K562 (cell line): ENCODE measurements at regions not wholly inside any gene's neighbourhood (a gene's known extent, or its start where the extent isn't known, plus 50 kb on each side); places are given as distances from the start of the nearest gene placed in this dataset.

Experiments
- ATAC-seq: fragments of 200-7000 bp; cut with Tn5 transposase; 3 replicates; pipeline ENCODE4 v1.9.1; 2020; ENCODE audit warnings: moderate library complexity
- BruUV-seq: library from RNA; stranded (reverse); fragments of 400-500 nt; replicated peaks from 2 replicates; lab custom pipeline; 2021; lab: Mats Ljungman, UMichigan
- CTCF ChIA-PET: fragments of 300-600 bp; formaldehyde crosslinking; extraction: SDS; loops from one replicate; lab custom pipeline; 2021; ENCODE audit warnings: low intra/inter-chr PET ratio; lab: Yijun Ruan, JAX
- POLR2A ChIA-PET: fragments of 300-600, 350-650 bp; sonication (Branson Sonifier 250); formaldehyde crosslinking; extraction: SDS; loops from one replicate; lab custom pipeline; 2021; ENCODE audit warnings: antibody characterized with exemption, inconsistent platforms; lab: Yijun Ruan, JAX
- DNase-seq, 4 experiments: peaks; one replicate each; pipeline versions ENCODE4 v3.0.0 to v3.0.0-alpha.2; 2011 to 2018; ENCODE audit warnings: low spot score in 3 of 4, mixed read lengths in 3 of 4; ENCODE audit errors: extremely low read depth in 1 of 4
- FAIRE-seq: peaks from 2 replicates; lab custom pipeline; 2011; peaks lifted over from hg19 to GRCh38; lab: Jason Lieb, UNC
- H2AFZ ChIP-seq: 2 replicates; pipeline ENCODE4 v1.6.0; 2011; ENCODE audit warnings: low read depth, low read length, control low read depth, inconsistent platforms
- H3K27ac ChIP-seq: fragments of 200-600 bp; 3 replicates; pipeline ENCODE4 v1.8.0; 2011; ENCODE audit warnings: low read depth, mild to moderate bottlenecking, control low read depth, inconsistent platforms, low read length, moderate library complexity, mixed read lengths; ENCODE audit errors: extremely low read depth
- H3K27me3 ChIP-seq, 2 experiments: fragments of 300-600 bp in 1 of 2; 2 replicates in 1 of 2; 3 replicates in 1 of 2; pipeline versions ENCODE4 v1.6.0 to v1.8.0; 2011; ENCODE audit warnings: inconsistent platforms in 2 of 2, low read length in 2 of 2, mild to moderate bottlenecking in 1 of 2, mixed read lengths in 1 of 2, moderate library complexity in 1 of 2; ENCODE audit not compliant: control insufficient read depth in 2 of 2, insufficient read depth in 2 of 2
- H3K36me3 ChIP-seq: fragments of 300-600 bp; 3 replicates; pipeline ENCODE4 v1.8.0; 2011; ENCODE audit warnings: mild to moderate bottlenecking, low read length, inconsistent platforms; ENCODE audit not compliant: control insufficient read depth, insufficient read depth
- H3K4me1 ChIP-seq, 2 experiments: fragments of 200-600 bp in 1 of 2; replicated peaks in 1 of 2; 2 replicates in 1 of 2; 3 replicates in 1 of 2; pipeline versions ENCODE4 v1.5.1 to v1.8.0; 2011; ENCODE audit warnings: inconsistent platforms in 2 of 2, low read length in 2 of 2, mild to moderate bottlenecking in 1 of 2, mixed read lengths in 1 of 2, moderate library complexity in 1 of 2; ENCODE audit not compliant: control insufficient read depth in 2 of 2, insufficient read depth in 2 of 2
- H3K4me2 ChIP-seq: 2 replicates; pipeline ENCODE4 v1.6.1; 2011; ENCODE audit warnings: low read length, control low read depth, inconsistent platforms, mixed read lengths; ENCODE audit not compliant: insufficient read depth
- H3K4me3 ChIP-seq: fragments of 200-600 bp; sonication (generic), shearing (Covaris generic); 2 replicates; pipeline ENCODE4 v1.5.1; 2016; ENCODE audit warnings: control low read depth, inconsistent platforms
- H3K79me2 ChIP-seq: fragments of 200-600 bp; 3 replicates; pipeline ENCODE4 v1.8.0; 2011; ENCODE audit warnings: low read length, inconsistent platforms; ENCODE audit not compliant: control insufficient read depth, insufficient read depth
- H3K9ac ChIP-seq, 2 experiments: 2 replicates each; pipeline versions ENCODE4 v1.6.0 to v1.6.1; 2011; ENCODE audit warnings: low read depth in 2 of 2, low read length in 2 of 2, control low read depth in 1 of 2, inconsistent platforms in 1 of 2, mild to moderate bottlenecking in 1 of 2, mixed read lengths in 1 of 2; ENCODE audit not compliant: insufficient read depth in 1 of 2
- H3K9me1 ChIP-seq: one replicate; pipeline ENCODE4 v1.6.0; 2011; ENCODE audit warnings: inconsistent platforms, mild to moderate bottlenecking, low read length, moderate library complexity; ENCODE audit not compliant: control insufficient read depth, insufficient read depth
- H3K9me3 ChIP-seq: replicated peaks from 2 replicates; pipeline ENCODE4 v1.5.1; 2011; ENCODE audit warnings: low read depth, low read length, inconsistent platforms; ENCODE audit not compliant: control insufficient read depth, insufficient read depth
- H4K20me1 ChIP-seq: replicated peaks from 2 replicates; pipeline ENCODE4 v1.6.1; 2011; ENCODE audit warnings: low read length, inconsistent platforms, mixed read lengths; ENCODE audit not compliant: control insufficient read depth, insufficient read depth
- CEBPG ChIP-seq, 3 experiments: fragments of 200-800 bp in 1 of 3; sonication (Bioruptor generic) in 1 of 3; sonication (generic) in 1 of 3; formaldehyde crosslinking in 1 of 3; IDR thresholded peaks in 2 of 3; conservative IDR thresholded peaks in 1 of 3; 2 replicates each; pipeline versions ENCODE4 v1.6.1 to v1.8.0; 2016 to 2022; ENCODE audit warnings: missing compliant biosample characterization in 2 of 3, missing genetic modification characterization in 2 of 3, mild to moderate bottlenecking in 1 of 3, missing genetic modification reagents in 1 of 3
- EHMT2 ChIP-seq: fragments of 450-650 bp; IDR thresholded peaks from 2 replicates; pipeline ENCODE4 v1.6.1; 2018; ENCODE audit warnings: antibody characterized with exemption
- GABPA ChIP-seq: fragments of 200-800 bp; sonication (Bioruptor generic); conservative IDR thresholded peaks from 2 replicates; pipeline ENCODE4 v1.6.1; 2016; ENCODE audit warnings: low read depth, missing genetic modification characterization, missing compliant biosample characterization
- HCFC1 ChIP-seq: IDR thresholded peaks from 2 replicates; pipeline ENCODE4 v1.6.1; 2012; ENCODE audit warnings: low read depth, low read length, improper control_type of control experiment
- WGBS: fragments of 100-300 bp; shearing (Covaris generic); methylation state at CpG from one replicate; pipeline ENCODE4 v1.1.6; 2016; ENCODE audit warnings: low coverage, mixed read lengths; ENCODE audit not compliant: insufficient coverage; ENCODE audit errors: missing lambda C conversion rate; 5-methylcytosine and 5-hydroxymethylcytosine counted together
- in situ Hi-C: fragments of 300-500 bp; cut with MboI; formaldehyde crosslinking; loops from 4 replicates; pipeline ENCODE4 v1.15.0; 2018; ENCODE audit warnings: inconsistent platforms, mixed read lengths
- intact Hi-C: fragments of 100-400 bp; cut with micrococcal nuclease; formaldehyde crosslinking; loops from 2 replicates; pipeline ENCODE4 v1.14.2; 2022
- TF ChIP-seq, protein P1 (sequence below), 2 experiments: fragments of 450-650 bp in 1 of 2; sonication (generic) in 1 of 2; formaldehyde crosslinking in 1 of 2; IDR thresholded peaks in 1 of 2; conservative IDR thresholded peaks in 1 of 2; 2 replicates each; pipeline versions ENCODE4 v1.6.1 to v1.8.1; 2016 to 2023; ENCODE audit warnings: mild to moderate bottlenecking in 2 of 2, moderate library complexity in 2 of 2, inconsistent platforms in 1 of 2, missing genetic modification reagents in 1 of 2
- TF ChIP-seq, protein P2 (sequence below): IDR thresholded peaks from 2 replicates; pipeline ENCODE4 v1.6.1; 2014; ENCODE audit warnings: antibody characterized with exemption
- TF ChIP-seq, protein P3 (sequence below): sonication (generic); formaldehyde crosslinking; IDR thresholded peaks from 2 replicates; pipeline ENCODE4 v1.8.1; 2022; ENCODE audit warnings: missing genetic modification reagents

DNA sequence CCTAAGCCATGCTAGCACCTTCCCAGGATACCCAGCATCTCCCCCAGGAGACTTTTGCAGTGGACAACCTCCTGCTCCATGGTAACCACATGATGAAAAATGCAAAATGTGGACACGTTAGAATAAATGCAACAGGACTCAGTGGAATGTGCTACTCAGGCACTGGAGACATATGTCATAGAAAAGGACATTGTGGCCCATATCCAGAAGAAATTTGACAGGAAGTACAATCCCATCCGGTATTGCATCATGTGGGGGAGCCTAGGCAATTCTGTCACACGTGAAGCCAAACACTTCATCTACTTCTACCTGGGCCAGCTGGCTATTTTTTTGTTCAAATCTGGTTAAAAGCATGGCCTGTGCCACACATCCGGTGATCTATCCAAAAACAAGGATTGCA, 227.2 kb upstream of the GPR149 start:
- Histone ChIP-seq H3K36me3 (no peaks in the 10 kb centered on the region), H3K4me1 (no peaks in the 10 kb centered on the region), H3K4me2 (no peak overlapping the region), H3K79me2 (no peaks in the 10 kb centered on the region), H4K20me1 (no peaks in the 10 kb centered on the region), H3K27ac (no peak overlapping the region), H3K9me3 (no peaks in the 10 kb centered on the region), H3K9me1 (no peaks in the 10 kb centered on the region), H2AFZ (no peak overlapping the region), H3K4me3 (no peak overlapping the region), H3K27me3 (no peaks in the 10 kb centered on the region), H3K9ac (no peak overlapping the region)
- DNase-seq (no peak), FAIRE-seq (no peak), ATAC-seq (no peak)
- ChIA-PET CTCF (no interaction called here), POLR2A (interaction anchor here (1.0 kb wide), 1 partner anchor 13 kb away, joined by 3 read pairs; no protein-coding TSS in a partner anchor)
- in situ Hi-C loops (no loop called here), intact Hi-C loops (no loop called here)
- 0% methylated on average over 4 of the region's 4 CpGs for WGBS
- BruUV-seq: no TSS peak
- TF ChIP-seq EHMT2 (no peak), CEBPG (CRISPR knock-in tag; IDR thresholded peaks at IDR 0.05) (no peak), CEBPG (tag; conservative IDR thresholded peaks at IDR 0.05 in 1 of 2, IDR thresholded peaks at IDR 0.05 in 1 of 2) (peak; percentile 52 to 57; a peak in 3 of 4 replicates), GABPA (peak; percentile 32; the same call in 1 of the 2 replicates), HCFC1 (no peak)
- TF ChIP-seq, protein P1, sequence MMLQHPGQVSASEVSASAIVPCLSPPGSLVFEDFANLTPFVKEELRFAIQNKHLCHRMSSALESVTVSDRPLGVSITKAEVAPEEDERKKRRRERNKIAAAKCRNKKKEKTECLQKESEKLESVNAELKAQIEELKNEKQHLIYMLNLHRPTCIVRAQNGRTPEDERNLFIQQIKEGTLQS (IDR thresholded peaks at IDR 0.05): peak; percentile 34
- TF ChIP-seq, protein P1 (CRISPR knock-in tag; conservative IDR thresholded peaks at IDR 0.05): no peak
- TF ChIP-seq, protein P2, sequence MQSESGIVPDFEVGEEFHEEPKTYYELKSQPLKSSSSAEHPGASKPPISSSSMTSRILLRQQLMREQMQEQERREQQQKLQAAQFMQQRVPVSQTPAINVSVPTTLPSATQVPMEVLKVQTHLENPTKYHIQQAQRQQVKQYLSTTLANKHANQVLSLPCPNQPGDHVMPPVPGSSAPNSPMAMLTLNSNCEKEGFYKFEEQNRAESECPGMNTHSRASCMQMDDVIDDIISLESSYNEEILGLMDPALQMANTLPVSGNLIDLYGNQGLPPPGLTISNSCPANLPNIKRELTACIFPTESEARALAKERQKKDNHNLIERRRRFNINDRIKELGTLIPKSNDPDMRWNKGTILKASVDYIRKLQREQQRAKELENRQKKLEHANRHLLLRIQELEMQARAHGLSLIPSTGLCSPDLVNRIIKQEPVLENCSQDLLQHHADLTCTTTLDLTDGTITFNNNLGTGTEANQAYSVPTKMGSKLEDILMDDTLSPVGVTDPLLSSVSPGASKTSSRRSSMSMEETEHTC: no peak
- TF ChIP-seq, protein P3, sequence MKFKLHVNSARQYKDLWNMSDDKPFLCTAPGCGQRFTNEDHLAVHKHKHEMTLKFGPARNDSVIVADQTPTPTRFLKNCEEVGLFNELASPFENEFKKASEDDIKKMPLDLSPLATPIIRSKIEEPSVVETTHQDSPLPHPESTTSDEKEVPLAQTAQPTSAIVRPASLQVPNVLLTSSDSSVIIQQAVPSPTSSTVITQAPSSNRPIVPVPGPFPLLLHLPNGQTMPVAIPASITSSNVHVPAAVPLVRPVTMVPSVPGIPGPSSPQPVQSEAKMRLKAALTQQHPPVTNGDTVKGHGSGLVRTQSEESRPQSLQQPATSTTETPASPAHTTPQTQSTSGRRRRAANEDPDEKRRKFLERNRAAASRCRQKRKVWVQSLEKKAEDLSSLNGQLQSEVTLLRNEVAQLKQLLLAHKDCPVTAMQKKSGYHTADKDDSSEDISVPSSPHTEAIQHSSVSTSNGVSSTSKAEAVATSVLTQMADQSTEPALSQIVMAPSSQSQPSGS (CRISPR knock-in tag): no peak
